ENCODE measurements at regions not wholly inside any gene's neighbourhood (a gene's known extent, or its start where the extent isn't known, plus 50 kb on each side); places are given as distances from the start of the nearest gene placed in this dataset.

- Histone ChIP-seq H3K9me3 (peaks cover 0 to 10% of the 10 kb centered on the region in 2 donors), H3K36me3 (no peaks in the 10 kb centered on the region), H3K27ac (no peak overlapping the region), H3K4me3 (no peak overlapping the region), H3K4me1 (no peaks in the 10 kb centered on the region), H3K27me3 (no peaks in the 10 kb centered on the region)
- intact Hi-C loops (cut with DNase I; ENCODE audit: low total_unique reads) = no loop called here
- DNase-seq (ENCODE audit: low spot score in 2 of 2) = no peak
- TF ChIP-seq POLR2AphosphoS5 (IDR thresholded peaks at IDR 0.05) (no peak), POLR2A (IDR thresholded peaks at IDR 0.05) (no peak), CTCF (IDR thresholded peaks at IDR 0.05) (no peak)
These were observed 430.8 kb downstream of the DIPK2A start for GRCh38 chr3:144402430-144402829.

- Histone ChIP-seq H3K9me3 (peaks cover 0 to 10% of the 10 kb centered on the region in 2 donors), H3K36me3 (no peaks in the 10 kb centered on the region), H3K27me3 (no peaks in the 10 kb centered on the region), H3K27ac (no peak overlapping the region), H3K4me1 (no peaks in the 10 kb centered on the region), H3K4me3 (no peak overlapping the region)
- no peak for DNase-seq (ENCODE audit: low spot score in 2 of 2)
- no peak for TF ChIP-seq POLR2A (IDR thresholded peaks at IDR 0.05)
- no peak for TF ChIP-seq POLR2AphosphoS5 (IDR thresholded peaks at IDR 0.05)
- no peak for TF ChIP-seq CTCF (IDR thresholded peaks at IDR 0.05)
- intact Hi-C loops (cut with DNase I; ENCODE audit: low total_unique reads) = no loop called here
These were observed 431.4 kb downstream of the DIPK2A start for GRCh38 chr3:144403040-144403457.

- Histone ChIP-seq H3K27me3 (no peaks in the 10 kb centered on the region), H3K4me3 (no peak overlapping the region), H3K36me3 (no peaks in the 10 kb centered on the region), H3K4me1 (no peaks in the 10 kb centered on the region), H3K9me3 (peaks cover 0 to 4% of the 10 kb centered on the region in 2 donors), H3K27ac (no peak overlapping the region)
- DNase-seq (ENCODE audit: low spot score in 2 of 2) = no peak
- TF ChIP-seq POLR2A (IDR thresholded peaks at IDR 0.05) (no peak), CTCF (IDR thresholded peaks at IDR 0.05) (no peak), POLR2AphosphoS5 (IDR thresholded peaks at IDR 0.05) (no peak)
- intact Hi-C loops (cut with DNase I; ENCODE audit: low total_unique reads) = no loop called here
These were observed 435.7 kb downstream of the DIPK2A start for GRCh38 chr3:144407335-144407734.

GRCh38 chr3:144409319-144409718 is 437.7 kb downstream of the DIPK2A start:
- intact Hi-C loops (cut with DNase I; ENCODE audit: low total_unique reads) = no loop called here

GRCh38 chr3:144413068-144413467 is 441.4 kb downstream of the DIPK2A start:
- TF ChIP-seq CTCF (IDR thresholded peaks at IDR 0.05) = no peak
- intact Hi-C loops (cut with DNase I; ENCODE audit: low total_unique reads) = no loop called here
- DNase-seq (ENCODE audit: low spot score in 2 of 2) = no peak

More at GRCh38 chr3:144409319-144409718, 437.7 kb downstream of the DIPK2A start:
- Histone ChIP-seq H3K36me3 (no peaks in the 10 kb centered on the region), H3K4me3 (no peak overlapping the region), H3K27me3 (no peaks in the 10 kb centered on the region), H3K9me3 (peaks cover 0 to 4% of the 10 kb centered on the region in 2 donors), H3K4me1 (no peaks in the 10 kb centered on the region), H3K27ac (no peak overlapping the region)
- TF ChIP-seq POLR2AphosphoS5 (IDR thresholded peaks at IDR 0.05) (no peak), POLR2A (IDR thresholded peaks at IDR 0.05) (no peak), CTCF (IDR thresholded peaks at IDR 0.05) (no peak)
- DNase-seq (ENCODE audit: low spot score in 2 of 2) = no peak

More at GRCh38 chr3:144413068-144413467, 441.4 kb downstream of the DIPK2A start:
- H3K4me3 ChIP-seq = no peak overlapping the region
- H3K4me1 ChIP-seq = no peaks in the 10 kb centered on the region
- no peaks in the 10 kb centered on the region for H3K36me3 ChIP-seq
- peaks cover 0 to 4% of the 10 kb centered on the region in 2 donors for H3K9me3 ChIP-seq
- no peak overlapping the region for H3K27ac ChIP-seq
- no peaks in the 10 kb centered on the region for H3K27me3 ChIP-seq

Measured in breast epithelium (tissue), 4 donors.